ENCODE measurements at regions not wholly inside any gene's neighbourhood (a gene's known extent, or its start where the extent isn't known, plus 50 kb on each side); places are given as distances from the start of the nearest gene placed in this dataset.

- Histone ChIP-seq H3K36me3 (ENCODE audit: insufficient read depth, low read length) (no peaks in the 10 kb centered on the region), H3K9me3 (ENCODE audit: low read length) (no peaks in the 10 kb centered on the region), H3K4me1 (ENCODE audit: insufficient read depth, low read length) (peaks cover 11% of the 10 kb centered on the region), H2AFZ (ENCODE audit: low read depth, low read length) (no peak overlapping the region), H3K27me3 (ENCODE audit: insufficient read depth, low read length) (no peaks in the 10 kb centered on the region), H3K4me3 (ENCODE audit: low read length) (no peak overlapping the region)
Measured at GRCh38 chr12:98244136-98244535, 271.3 kb upstream of the TMPO start.

GRCh38 chr12:98253207-98254037, 262.0 kb upstream of the TMPO start:
- H3K4me1 ChIP-seq (ENCODE audit: insufficient read depth, low read length): no peaks in the 10 kb centered on the region
- H3K4me3 ChIP-seq (ENCODE audit: low read length): no peak overlapping the region
- peaks cover 2% of the 10 kb centered on the region for H3K9me3 ChIP-seq (ENCODE audit: low read length)
- no peaks in the 10 kb centered on the region for H3K27me3 ChIP-seq (ENCODE audit: insufficient read depth, low read length)
- H2AFZ ChIP-seq (ENCODE audit: low read depth, low read length): no peak overlapping the region
- H3K36me3 ChIP-seq (ENCODE audit: insufficient read depth, low read length): no peaks in the 10 kb centered on the region

- Histone ChIP-seq H3K4me1 (ENCODE audit: insufficient read depth, low read length) (peaks cover under 1% of the 10 kb centered on the region), H3K9me3 (ENCODE audit: low read length) (peaks cover 2% of the 10 kb centered on the region), H3K4me3 (ENCODE audit: low read length) (no peak overlapping the region), H3K36me3 (ENCODE audit: insufficient read depth, low read length) (no peaks in the 10 kb centered on the region), H3K27me3 (ENCODE audit: insufficient read depth, low read length) (no peaks in the 10 kb centered on the region), H2AFZ (ENCODE audit: low read depth, low read length) (no peak overlapping the region)
Measured at GRCh38 chr12:98256830-98257229, 258.6 kb upstream of the TMPO start.

- Histone ChIP-seq H3K36me3 (ENCODE audit: insufficient read depth, low read length) (no peaks in the 10 kb centered on the region), H3K27me3 (ENCODE audit: insufficient read depth, low read length) (no peaks in the 10 kb centered on the region), H2AFZ (ENCODE audit: low read depth, low read length) (no peak overlapping the region), H3K4me1 (ENCODE audit: insufficient read depth, low read length) (peaks cover 20% of the 10 kb centered on the region), H3K4me3 (ENCODE audit: low read length) (no peak overlapping the region), H3K9me3 (ENCODE audit: low read length) (no peaks in the 10 kb centered on the region)
Measured at GRCh38 chr12:98259693-98260092, 255.7 kb upstream of the TMPO start.

GRCh38 chr12:98260276-98260675, 255.1 kb upstream of the TMPO start:
- Histone ChIP-seq H2AFZ (ENCODE audit: low read depth, low read length) (no peak overlapping the region), H3K9me3 (ENCODE audit: low read length) (no peaks in the 10 kb centered on the region), H3K36me3 (ENCODE audit: insufficient read depth, low read length) (no peaks in the 10 kb centered on the region), H3K4me1 (ENCODE audit: insufficient read depth, low read length) (peaks cover 20% of the 10 kb centered on the region), H3K27me3 (ENCODE audit: insufficient read depth, low read length) (no peaks in the 10 kb centered on the region), H3K4me3 (ENCODE audit: low read length) (no peak overlapping the region)

- Histone ChIP-seq H2AFZ (ENCODE audit: low read depth, low read length) (no peak overlapping the region), H3K36me3 (ENCODE audit: insufficient read depth, low read length) (no peaks in the 10 kb centered on the region), H3K4me3 (ENCODE audit: low read length) (no peak overlapping the region), H3K9me3 (ENCODE audit: low read length) (no peaks in the 10 kb centered on the region), H3K27me3 (ENCODE audit: insufficient read depth, low read length) (no peaks in the 10 kb centered on the region), H3K4me1 (ENCODE audit: insufficient read depth, low read length) (peaks cover 20% of the 10 kb centered on the region)
Measured at GRCh38 chr12:98262902-98263301, 252.5 kb upstream of the TMPO start.

GRCh38 chr12:98274430-98275130, 240.8 kb upstream of the TMPO start:
- H2AFZ ChIP-seq (ENCODE audit: low read depth, low read length): no peak overlapping the region

GRCh38 chr12:98275131-98275475, 240.3 kb upstream of the TMPO start:
- Histone ChIP-seq H2AFZ (ENCODE audit: low read depth, low read length) (no peak overlapping the region), H3K4me3 (ENCODE audit: low read length) (no peak overlapping the region), H3K9me3 (ENCODE audit: low read length) (no peaks in the 10 kb centered on the region), H3K36me3 (ENCODE audit: insufficient read depth, low read length) (no peaks in the 10 kb centered on the region), H3K4me1 (ENCODE audit: insufficient read depth, low read length) (no peaks in the 10 kb centered on the region), H3K27me3 (ENCODE audit: insufficient read depth, low read length) (no peaks in the 10 kb centered on the region)

More at GRCh38 chr12:98274430-98275130, 240.8 kb upstream of the TMPO start:
- H3K27me3 ChIP-seq (ENCODE audit: insufficient read depth, low read length): no peaks in the 10 kb centered on the region
- H3K9me3 ChIP-seq (ENCODE audit: low read length): no peaks in the 10 kb centered on the region
- no peak overlapping the region for H3K4me3 ChIP-seq (ENCODE audit: low read length)
- H3K4me1 ChIP-seq (ENCODE audit: insufficient read depth, low read length): no peaks in the 10 kb centered on the region
- H3K36me3 ChIP-seq (ENCODE audit: insufficient read depth, low read length): no peaks in the 10 kb centered on the region

GRCh38 chr12:98280152-98280551, 235.2 kb upstream of the TMPO start:
- H3K4me3 ChIP-seq (ENCODE audit: low read length): no peak overlapping the region
- no peaks in the 10 kb centered on the region for H3K9me3 ChIP-seq (ENCODE audit: low read length)
- H2AFZ ChIP-seq (ENCODE audit: low read depth, low read length): no peak overlapping the region
- H3K27me3 ChIP-seq (ENCODE audit: insufficient read depth, low read length): peaks cover 3% of the 10 kb centered on the region
- no peaks in the 10 kb centered on the region for H3K36me3 ChIP-seq (ENCODE audit: insufficient read depth, low read length)
- H3K4me1 ChIP-seq (ENCODE audit: insufficient read depth, low read length): no peaks in the 10 kb centered on the region

- no peak overlapping the region for H2AFZ ChIP-seq (ENCODE audit: low read depth, low read length)
- H3K9me3 ChIP-seq (ENCODE audit: low read length): no peaks in the 10 kb centered on the region
- no peaks in the 10 kb centered on the region for H3K4me1 ChIP-seq (ENCODE audit: insufficient read depth, low read length)
- peaks cover 3% of the 10 kb centered on the region for H3K27me3 ChIP-seq (ENCODE audit: insufficient read depth, low read length)
- no peaks in the 10 kb centered on the region for H3K36me3 ChIP-seq (ENCODE audit: insufficient read depth, low read length)
- no peak overlapping the region for H3K4me3 ChIP-seq (ENCODE audit: low read length)
Measured at GRCh38 chr12:98280621-98281020, 234.8 kb upstream of the TMPO start.

- Histone ChIP-seq H2AFZ (ENCODE audit: low read depth, low read length) (no peak overlapping the region), H3K9me3 (ENCODE audit: low read length) (no peaks in the 10 kb centered on the region), H3K4me3 (ENCODE audit: low read length) (no peak overlapping the region), H3K4me1 (ENCODE audit: insufficient read depth, low read length) (no peaks in the 10 kb centered on the region), H3K36me3 (ENCODE audit: insufficient read depth, low read length) (no peaks in the 10 kb centered on the region), H3K27me3 (ENCODE audit: insufficient read depth, low read length) (peaks cover 7% of the 10 kb centered on the region)
Measured at GRCh38 chr12:98291828-98292227, 223.6 kb upstream of the TMPO start.

- Histone ChIP-seq H3K9me3 (ENCODE audit: low read length) (no peaks in the 10 kb centered on the region), H3K36me3 (ENCODE audit: insufficient read depth, low read length) (no peaks in the 10 kb centered on the region), H3K27me3 (ENCODE audit: insufficient read depth, low read length) (peaks cover 7% of the 10 kb centered on the region), H3K4me3 (ENCODE audit: low read length) (no peak overlapping the region), H2AFZ (ENCODE audit: low read depth, low read length) (no peak overlapping the region), H3K4me1 (ENCODE audit: insufficient read depth, low read length) (no peaks in the 10 kb centered on the region)
Measured at GRCh38 chr12:98294051-98294805, 221.2 kb upstream of the TMPO start.

- no peaks in the 10 kb centered on the region for H3K4me1 ChIP-seq (ENCODE audit: insufficient read depth, low read length)
- peaks cover 3% of the 10 kb centered on the region for H3K27me3 ChIP-seq (ENCODE audit: insufficient read depth, low read length)
- H3K9me3 ChIP-seq (ENCODE audit: low read length): no peaks in the 10 kb centered on the region
- H2AFZ ChIP-seq (ENCODE audit: low read depth, low read length): no peak overlapping the region
- no peak overlapping the region for H3K4me3 ChIP-seq (ENCODE audit: low read length)
- no peaks in the 10 kb centered on the region for H3K36me3 ChIP-seq (ENCODE audit: insufficient read depth, low read length)
Measured at GRCh38 chr12:98295681-98296080, 219.7 kb upstream of the TMPO start.
